ENCODE measurements at regions not wholly inside any gene's neighbourhood (a gene's known extent, or its start where the extent isn't known, plus 50 kb on each side); places are given as distances from the start of the nearest gene placed in this dataset.

- TF ChIP-seq CTCF (conservative IDR thresholded peaks at IDR 0.05; ENCODE audit: low read depth, low read length) (no peak; the same call in 1 of the 2 replicates), EZH2phosphoT487 (IDR thresholded peaks at IDR 0.05; ENCODE audit: borderline replicate concordance, low read length) (no peak)
Observed at GRCh38 chr12:115166698-115167315, 482.8 kb upstream of the TBX3 start.
